HG03066 (cell line): ENCODE measurements at regions not wholly inside any gene's neighbourhood (a gene's known extent, or its start where the extent isn't known, plus 50 kb on each side); places are given as distances from the start of the nearest gene placed in this dataset.

Experiments
- ATAC-seq: cut with Tn5 transposase; IDR thresholded peaks from one replicate; pipeline ENCODE4 v1.9.1; 2021; ENCODE audit warnings: low read depth; ENCODE audit not compliant: unreplicated experiment

DNA sequence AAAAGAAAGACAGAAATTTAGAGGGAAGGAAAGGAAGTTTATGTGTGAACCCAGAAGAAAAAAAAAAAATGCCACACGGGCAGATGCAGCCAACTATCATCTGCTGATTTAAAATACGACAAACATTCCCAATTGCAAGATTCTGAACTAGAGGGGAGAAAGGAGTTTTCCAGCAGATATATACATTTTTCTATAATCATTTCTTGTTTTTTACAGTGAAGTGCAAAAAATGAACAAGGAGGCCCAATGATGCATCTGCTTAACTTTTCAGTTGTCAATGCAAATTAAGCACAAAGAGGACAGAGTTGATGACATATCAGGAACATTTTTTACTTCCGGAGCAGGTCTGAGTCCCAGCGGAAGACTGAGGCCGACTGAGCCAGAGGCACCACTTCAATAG is 144.7 kb downstream of the MYCN start:
- no peak for ATAC-seq

GRCh38 chr2:16084274-16084673 is 143.9 kb downstream of the MYCN start:
- ATAC-seq, result no peak

GRCh38 chr2:16082276-16082675 is 141.9 kb downstream of the MYCN start:
- ATAC-seq, result no peak

GRCh38 chr2:16081316-16082200 is 141.2 kb downstream of the MYCN start:
- no peak for ATAC-seq

DNA sequence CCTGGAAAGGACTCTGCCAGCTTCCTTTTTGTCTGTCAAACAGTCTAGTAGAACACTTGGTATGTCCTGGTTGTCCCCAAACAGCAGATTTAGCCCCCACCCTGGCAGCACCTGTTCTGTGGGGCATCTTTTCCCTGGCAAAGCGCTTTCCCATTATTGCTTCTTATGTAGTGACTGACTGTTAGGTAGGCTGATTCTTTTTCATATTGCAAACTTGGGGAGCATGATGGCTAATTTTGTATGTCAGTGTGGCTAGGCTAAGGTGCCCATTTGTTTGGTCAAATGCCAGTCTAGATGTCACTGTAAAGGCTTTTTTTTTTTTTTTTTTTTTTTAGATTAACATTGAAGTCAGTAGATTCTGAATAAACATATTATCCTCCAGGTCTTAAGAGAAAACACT is 140.2 kb downstream of the MYCN start:
- no peak for ATAC-seq

DNA sequence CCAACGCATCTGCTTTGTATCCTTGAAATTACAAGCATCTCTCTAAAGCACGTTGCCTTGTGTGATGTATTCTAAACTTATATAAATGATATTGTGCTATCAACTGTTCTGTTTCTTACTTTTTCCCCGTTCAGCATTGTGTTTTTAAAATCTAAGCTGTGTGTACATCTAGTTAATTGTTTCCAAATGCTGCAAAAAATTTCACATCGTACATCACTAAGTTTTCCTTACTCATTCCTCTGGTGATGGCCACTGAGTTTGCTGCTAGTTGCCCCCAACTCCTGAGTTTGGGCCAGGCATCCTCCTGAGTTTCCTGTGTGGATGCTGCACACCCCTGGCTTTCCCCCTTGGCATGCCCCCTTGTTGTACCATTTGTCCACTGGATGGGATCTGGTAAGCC is 139.7 kb downstream of the MYCN start:
- no peak for ATAC-seq

GRCh38 chr2:16079637-16080036 is 139.3 kb downstream of the MYCN start:
- ATAC-seq, result no peak

GRCh38 chr2:16077601-16078000 is 137.3 kb downstream of the MYCN start:
- ATAC-seq, result no peak

GRCh38 chr2:16076911-16077310 is 136.6 kb downstream of the MYCN start:
- ATAC-seq, result no peak

DNA sequence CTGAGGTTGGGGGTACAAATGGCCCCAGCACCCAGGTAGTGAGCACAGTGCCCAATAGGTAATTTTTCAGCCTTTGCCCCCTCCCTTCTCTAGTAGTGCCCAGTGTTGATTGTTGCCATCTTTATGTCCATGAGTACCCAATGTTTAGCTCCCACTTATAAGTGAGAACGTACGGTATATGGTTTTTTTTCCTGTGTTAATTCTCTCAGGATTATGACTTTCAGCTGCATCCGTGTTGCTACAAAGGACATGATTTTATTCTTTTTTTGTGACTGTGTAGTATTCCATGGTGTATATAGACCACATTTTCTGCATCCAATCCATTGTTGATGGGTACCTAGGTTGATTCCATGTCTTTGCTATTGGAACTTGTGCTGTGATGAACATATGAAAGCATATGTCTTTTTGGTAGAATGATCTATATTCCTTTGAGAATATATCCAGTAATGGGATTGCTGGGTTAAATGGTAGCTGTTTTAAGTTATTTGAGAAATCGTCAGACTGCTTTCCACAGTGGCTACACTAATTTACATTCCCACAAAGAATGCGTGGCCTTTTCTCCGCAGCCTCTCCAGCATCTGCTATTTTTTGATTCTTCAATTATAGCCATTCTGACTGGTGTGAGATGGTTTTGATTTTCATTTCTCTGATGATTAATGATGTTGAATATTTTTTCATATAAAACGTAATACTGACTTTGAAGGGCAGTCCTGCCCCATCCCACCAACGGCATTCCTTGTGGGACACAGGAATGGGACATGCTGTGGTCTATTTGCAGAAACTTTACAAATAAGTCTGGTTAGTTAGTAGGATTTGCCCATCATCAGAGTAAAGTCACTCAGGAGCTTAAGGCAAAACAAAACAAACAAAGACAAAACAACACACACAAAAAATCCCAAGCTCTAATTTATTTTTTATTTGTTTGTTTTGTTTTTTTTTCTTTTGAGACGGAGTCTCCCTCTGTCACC is 135.0 kb downstream of the MYCN start:
- no peak for ATAC-seq

DNA sequence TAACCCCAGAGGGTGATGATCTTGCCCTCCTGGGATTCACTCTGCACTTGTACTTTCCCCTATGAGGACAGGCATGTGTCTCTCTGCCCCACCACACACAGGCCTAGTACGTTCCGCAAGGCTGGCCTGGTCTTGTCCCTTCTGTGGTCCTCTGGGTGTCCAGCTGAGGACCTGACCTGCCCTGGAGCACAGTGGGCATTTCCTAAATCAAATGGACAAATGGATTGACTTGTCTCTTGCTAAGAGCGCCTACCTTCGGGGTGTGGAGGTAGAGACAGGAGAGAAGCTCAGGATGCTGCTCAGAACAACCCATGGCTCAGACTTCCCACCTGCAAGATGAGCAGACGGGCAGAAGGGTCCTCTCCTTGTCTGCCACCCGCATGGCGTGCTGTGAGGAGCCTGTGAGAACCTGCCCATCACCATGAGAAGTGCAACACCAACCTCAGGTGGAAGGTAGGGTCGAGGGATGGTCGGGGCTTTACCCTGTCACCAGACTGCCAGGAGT is 133.6 kb downstream of the MYCN start:
- no peak for ATAC-seq

DNA sequence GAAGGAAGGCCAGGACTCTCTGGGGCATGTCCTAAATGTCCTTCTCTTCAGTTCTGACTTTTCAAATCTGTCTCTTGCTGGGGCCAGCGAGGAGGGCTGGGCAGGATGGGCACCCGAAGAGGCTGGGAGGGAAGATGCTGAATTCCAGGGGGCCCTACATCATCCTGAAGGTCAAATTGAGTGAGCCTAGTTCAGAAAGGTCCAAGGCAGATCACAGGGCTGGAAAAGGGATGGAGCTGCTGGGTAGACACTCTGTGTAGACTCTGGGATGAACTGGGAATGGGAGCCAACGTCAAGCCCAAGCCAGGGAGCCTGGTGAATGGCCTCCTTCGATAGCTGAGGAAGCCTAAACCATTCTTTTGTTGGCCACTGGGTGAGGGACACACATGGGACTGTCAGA is 133.1 kb downstream of the MYCN start:
- ATAC-seq, result no peak

DNA sequence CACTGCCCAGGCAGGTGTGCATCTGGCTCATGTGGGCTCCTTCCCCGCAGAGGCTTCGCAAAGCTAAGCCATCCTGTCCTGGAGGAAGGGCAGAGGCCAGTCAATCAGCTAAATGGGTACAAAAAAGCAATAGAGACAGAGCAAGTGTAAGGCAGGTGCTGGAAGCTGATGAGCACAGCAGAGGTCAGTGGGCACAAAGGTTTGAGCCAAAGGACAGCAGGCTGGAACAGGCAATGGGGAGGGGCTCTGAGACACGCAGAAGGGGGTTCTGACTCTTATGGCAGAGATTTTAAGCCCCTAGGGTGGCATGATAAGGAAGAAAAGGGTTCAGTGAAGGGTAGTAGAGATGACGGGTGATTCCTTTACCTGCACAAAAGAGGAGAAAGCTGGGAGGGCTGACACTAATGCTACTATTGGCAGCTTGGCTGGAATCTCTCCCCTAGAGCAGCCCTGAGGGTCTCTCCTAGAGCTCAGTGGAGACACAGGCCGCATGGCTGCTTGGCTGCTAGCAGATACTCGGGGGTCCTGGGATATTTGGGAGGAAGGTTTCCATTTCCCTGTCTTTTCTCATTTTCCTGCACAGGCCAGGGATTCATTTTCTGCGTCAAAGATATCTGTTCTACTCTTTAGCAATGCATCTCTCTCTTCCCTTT is 132.4 kb downstream of the MYCN start:
- ATAC-seq, result no peak

GRCh38 chr2:16071865-16072637 is 131.7 kb downstream of the MYCN start:
- no peak for ATAC-seq

DNA sequence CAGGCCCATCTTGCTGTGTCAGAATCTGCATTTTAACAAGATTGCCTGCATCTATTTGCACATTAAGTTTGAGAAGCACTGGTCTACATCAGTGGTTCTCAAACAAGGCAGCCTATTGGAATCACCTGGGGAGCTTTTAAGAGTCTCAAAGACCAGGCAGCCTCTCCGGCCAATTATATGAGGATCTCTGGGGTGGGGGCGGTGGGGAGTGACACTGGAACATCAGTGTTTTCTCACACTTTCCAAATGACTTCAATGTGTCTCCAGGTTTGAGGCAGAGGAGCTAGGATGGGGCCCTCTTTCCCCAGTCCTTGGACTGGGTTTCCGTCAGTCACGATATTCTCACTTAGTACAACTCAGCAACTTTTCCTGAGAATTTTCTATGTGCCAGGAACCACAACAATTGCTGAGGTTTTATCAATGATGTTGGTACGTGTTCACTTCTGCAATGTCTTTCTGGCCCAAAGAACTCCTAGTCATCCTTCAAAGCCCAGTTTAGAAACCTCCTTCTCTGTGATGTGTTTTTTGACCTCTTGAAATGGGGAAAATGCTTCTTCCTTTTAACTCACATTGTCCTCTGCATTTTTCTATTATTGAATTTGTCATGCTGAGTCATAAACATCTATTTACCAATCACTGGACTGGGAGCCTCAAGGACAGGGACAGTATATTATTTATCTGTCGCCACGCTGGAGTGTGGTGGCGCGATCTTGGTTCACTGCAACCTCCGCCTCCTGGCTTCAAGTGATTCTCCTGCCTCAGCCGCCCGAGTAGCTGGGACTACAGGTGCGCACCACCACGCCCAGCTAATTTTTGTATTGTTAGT is 130.9 kb downstream of the MYCN start:
- no peak for ATAC-seq

DNA sequence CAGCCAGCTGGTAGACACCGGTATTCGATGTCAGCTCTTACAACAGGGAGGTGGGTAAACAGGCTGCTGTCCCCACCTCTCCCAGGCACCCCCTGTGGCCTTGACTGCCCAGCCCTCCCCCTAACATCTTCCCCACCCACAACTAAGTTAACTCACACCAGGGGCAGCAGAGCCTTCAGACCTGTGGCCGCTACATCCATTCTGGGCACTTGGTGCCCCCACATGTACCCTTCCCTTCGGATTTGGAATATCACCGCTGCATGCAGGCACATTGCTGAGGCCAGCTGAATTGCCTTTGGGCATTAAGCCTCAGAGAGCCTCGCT is 130.3 kb downstream of the MYCN start:
- ATAC-seq, result no peak

- ATAC-seq, result no peak
Measured at GRCh38 chr2:16069933-16070647, 129.7 kb downstream of the MYCN start.

GRCh38 chr2:16069663-16069932 is 129.2 kb downstream of the MYCN start:
- ATAC-seq, result no peak

DNA sequence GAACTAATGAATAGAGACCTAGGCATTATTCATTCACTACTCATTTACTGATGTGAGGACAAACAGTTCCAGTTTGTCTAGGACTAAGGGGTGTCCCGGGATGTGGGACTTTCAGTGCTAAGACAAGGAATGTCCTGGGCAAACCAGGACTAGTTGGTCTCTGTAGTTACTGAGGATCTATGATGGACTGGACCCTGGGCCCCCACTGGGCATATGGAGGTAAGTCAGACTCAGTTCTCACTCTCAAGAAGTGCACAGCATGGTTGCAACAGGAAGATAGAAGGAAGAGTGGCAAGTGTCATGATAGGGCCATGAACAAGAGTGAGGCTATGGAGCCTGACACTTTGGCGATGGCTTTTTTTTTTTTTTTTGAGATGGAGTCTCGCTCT is 128.2 kb downstream of the MYCN start:
- ATAC-seq, result no peak
